Activated CD4-positive, alpha-beta T cell treated with anti-CD3 and anti-CD28 coated beads for 36 hours (primary cell): ENCODE measurements at regions not wholly inside any gene's neighbourhood (a gene's known extent, or its start where the extent isn't known, plus 50 kb on each side); places are given as distances from the start of the nearest gene placed in this dataset.

ENCODE experiments used
- ATAC-seq: fragments of 200-7000 bp; cut with Tn5 transposase; one replicate; pipeline ENCODE4 v1.10.0; 2021; ENCODE audit warnings: mild to moderate bottlenecking, moderate library complexity
- CTCF ChIA-PET: fragments of 350-600 bp; sonication (Branson Sonifier 250); formaldehyde crosslinking; loops from one replicate; lab custom pipeline; 2021; ENCODE audit warnings: antibody characterized with exemption; lab: Charles Lee
- POLR2A ChIA-PET: fragments of 350-600 bp; sonication (Branson Sonifier 250); formaldehyde crosslinking; loops from one replicate; lab custom pipeline; 2021; ENCODE audit warnings: antibody characterized with exemption, inconsistent platforms; lab: Charles Lee
- DNase-seq: peaks from one replicate; pipeline ENCODE4 v3.0.0-alpha.2; 2020
- H3K27ac Mint-ChIP-seq: one replicate; pipeline ENCODE4 v1.8.0; 2021; ENCODE audit warnings: mixed read lengths
- H3K27me3 Mint-ChIP-seq: one replicate; pipeline ENCODE4 v1.8.0; 2021; ENCODE audit warnings: mixed read lengths
- H3K36me3 Mint-ChIP-seq: one replicate; pipeline ENCODE4 v1.8.0; 2021; ENCODE audit warnings: low read depth, mixed read lengths
- H3K4me1 Mint-ChIP-seq: one replicate; pipeline ENCODE4 v1.8.0; 2021; ENCODE audit warnings: mixed read lengths
- H3K4me3 Mint-ChIP-seq: one replicate; pipeline ENCODE4 v1.8.0; 2021; ENCODE audit warnings: mild to moderate bottlenecking, moderate library complexity, mixed read lengths
- H3K9me3 Mint-ChIP-seq: one replicate; pipeline ENCODE4 v1.8.0; 2021; ENCODE audit warnings: low read depth, mixed read lengths
- intact Hi-C, 2 experiments: fragments of 100-400 bp; cut with DNase I in 1 of 2; cut with micrococcal nuclease in 1 of 2; formaldehyde crosslinking; loops; one replicate each; pipeline versions ENCODE4 v1.14.2 to v1.15.1; 2022 to 2024; cut with DNase I, micrococcal nuclease

DNA sequence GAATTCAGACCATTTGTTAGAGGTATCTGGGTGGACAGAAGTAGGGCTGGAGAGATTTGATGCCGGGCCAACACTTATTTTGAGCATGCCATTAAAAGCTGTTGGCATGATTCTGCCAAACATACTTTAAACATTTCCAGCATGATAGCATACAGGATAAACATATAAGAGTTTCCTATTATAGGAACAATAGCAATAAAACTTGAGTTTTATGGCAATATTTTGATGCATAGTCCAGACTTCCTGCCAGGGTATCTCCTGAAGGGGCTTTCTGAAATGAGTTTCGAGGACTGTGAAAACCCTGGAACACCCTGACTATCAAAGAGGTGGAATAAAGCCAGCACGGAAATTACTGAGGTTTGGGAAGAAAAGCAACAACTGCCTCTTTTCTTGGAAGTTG is 1398.0 kb upstream of the NXPH2 start:
- Mint-ChIP-seq H3K27ac (no peak overlapping the region), H3K4me1 (no peaks in the 10 kb centered on the region), H3K36me3 (no peaks in the 10 kb centered on the region), H3K27me3 (no peaks in the 10 kb centered on the region), H3K4me3 (no peak overlapping the region), H3K9me3 (peaks cover 17% of the 10 kb centered on the region)
- DNase-seq (no peak), ATAC-seq (no peak)
- CTCF ChIA-PET: no interaction called here
- intact Hi-C loops: no loop called here
- POLR2A ChIA-PET: no interaction called here

DNA sequence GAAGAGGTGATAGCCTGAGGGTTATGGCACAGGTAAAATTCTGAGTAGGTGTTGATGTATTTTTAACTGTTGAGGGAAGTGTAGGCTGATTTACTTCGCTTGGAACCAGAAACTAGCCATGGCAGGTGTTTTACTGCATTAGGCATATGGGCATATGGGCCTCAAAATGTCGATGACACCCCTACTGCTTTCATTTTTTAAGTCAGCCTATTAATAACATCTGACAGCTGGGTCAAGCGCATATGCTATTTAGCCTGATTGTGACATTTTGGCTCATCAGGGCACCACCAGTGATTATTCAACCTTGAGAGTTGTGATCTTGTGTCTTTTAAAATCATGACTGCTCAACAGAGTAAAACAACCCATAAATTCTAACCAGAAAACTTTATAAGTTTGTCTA is 1396.9 kb upstream of the NXPH2 start:
- Mint-ChIP-seq H3K36me3 (no peaks in the 10 kb centered on the region), H3K27ac (no peak overlapping the region), H3K4me3 (no peak overlapping the region), H3K4me1 (no peaks in the 10 kb centered on the region), H3K27me3 (no peaks in the 10 kb centered on the region), H3K9me3 (peaks cover 14% of the 10 kb centered on the region)
- DNase-seq (no peak), ATAC-seq (no peak)
- intact Hi-C loops: no loop called here
- ChIA-PET CTCF (no interaction called here), POLR2A (no interaction called here)

DNA sequence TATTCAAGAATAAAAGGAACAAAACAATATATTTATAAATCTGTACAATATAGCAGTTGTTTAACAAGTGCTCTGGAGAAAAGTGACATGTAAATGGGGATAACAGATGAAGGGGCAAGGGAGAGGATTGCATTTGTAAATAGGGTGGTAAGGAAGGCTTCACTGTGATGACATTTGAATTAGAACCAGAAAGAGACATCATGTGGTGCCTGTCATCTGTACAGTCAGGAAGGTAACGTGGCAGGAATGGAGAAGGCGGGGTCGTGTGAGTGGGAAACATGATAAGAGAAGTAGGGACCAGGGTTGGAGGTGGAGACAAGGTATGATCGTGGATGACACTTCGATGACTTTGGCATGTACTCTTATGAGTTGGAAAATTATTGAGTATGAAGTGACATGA is 1393.6 kb upstream of the NXPH2 start:
- intact Hi-C loops: no loop called here
- CTCF ChIA-PET: no interaction called here
- Mint-ChIP-seq H3K9me3 (peaks cover 15% of the 10 kb centered on the region), H3K4me1 (no peaks in the 10 kb centered on the region), H3K27ac (no peak overlapping the region), H3K27me3 (no peaks in the 10 kb centered on the region), H3K4me3 (no peak overlapping the region), H3K36me3 (no peaks in the 10 kb centered on the region)
- ATAC-seq (no peak), DNase-seq (no peak)
- POLR2A ChIA-PET: no interaction called here

DNA sequence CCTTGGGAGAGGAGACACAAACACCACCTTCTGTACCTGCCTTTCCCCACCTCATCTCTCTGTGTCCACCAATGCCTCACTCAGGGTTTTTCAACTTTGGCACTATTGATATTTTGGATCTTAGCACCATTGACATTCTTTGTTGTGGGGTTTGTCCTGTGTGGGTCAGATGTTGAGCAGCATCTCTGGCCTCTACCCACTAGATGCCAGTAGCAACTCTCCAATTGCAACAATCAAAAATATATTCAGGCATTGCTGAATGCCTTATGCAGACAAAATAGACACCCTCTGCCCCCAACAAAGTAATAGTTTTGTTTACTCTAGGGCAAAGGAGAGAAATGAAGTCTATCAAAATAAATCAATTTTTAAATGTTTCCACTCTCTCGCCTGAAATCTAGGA is 1384.3 kb upstream of the NXPH2 start:
- POLR2A ChIA-PET: no interaction called here
- H3K9me3 Mint-ChIP-seq: peaks cover 23% of the 10 kb centered on the region
- intact Hi-C loops: no loop called here

DNA sequence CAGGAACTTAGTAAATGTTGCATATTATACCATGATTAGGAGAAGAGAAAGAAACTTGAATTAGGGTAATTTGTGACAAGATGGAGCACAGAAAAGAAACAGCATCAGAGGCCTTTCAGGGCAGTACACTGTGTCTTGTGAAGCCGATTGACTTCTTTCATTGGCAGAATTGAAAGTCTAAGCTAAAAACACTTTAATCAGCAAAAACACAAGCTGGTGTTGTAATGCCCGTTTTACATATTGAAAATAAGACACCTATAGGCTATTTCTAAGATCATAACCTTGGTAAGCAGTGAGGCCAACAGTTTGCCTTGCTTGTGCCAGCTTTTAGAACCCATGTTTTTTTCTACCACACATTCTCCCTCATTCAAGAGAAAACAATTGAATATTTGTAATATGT is 1378.1 kb upstream of the NXPH2 start:
- H3K4me3 Mint-ChIP-seq: no peak overlapping the region
- intact Hi-C loops: no loop called here
- H3K4me1 Mint-ChIP-seq: no peaks in the 10 kb centered on the region
- H3K36me3 Mint-ChIP-seq: no peaks in the 10 kb centered on the region
- no peak for DNase-seq
- H3K27ac Mint-ChIP-seq: no peak overlapping the region
- POLR2A ChIA-PET: no interaction called here
- H3K27me3 Mint-ChIP-seq: no peaks in the 10 kb centered on the region
- ATAC-seq: no peak
- CTCF ChIA-PET: interaction anchor here (0.7 kb wide), 1 partner anchor 63 kb away, joined by 3 read pairs; no protein-coding TSS in a partner anchor
- H3K9me3 Mint-ChIP-seq: peaks cover 18% of the 10 kb centered on the region

More for the DNA sequence above, 1384.3 kb upstream of the NXPH2 start:
- H3K4me1 Mint-ChIP-seq: no peaks in the 10 kb centered on the region
- ATAC-seq (no peak), DNase-seq (no peak)
- no peak overlapping the region for H3K27ac Mint-ChIP-seq
- CTCF ChIA-PET: no interaction called here
- H3K36me3 Mint-ChIP-seq: no peaks in the 10 kb centered on the region
- no peak overlapping the region for H3K4me3 Mint-ChIP-seq
- no peaks in the 10 kb centered on the region for H3K27me3 Mint-ChIP-seq

- H3K4me3 Mint-ChIP-seq: no peak overlapping the region
- ATAC-seq: no peak
- no peak for DNase-seq
- ChIA-PET POLR2A (no interaction called here), CTCF (interaction anchor here (0.7 kb wide), 1 partner anchor 63 kb away, joined by 3 read pairs; no protein-coding TSS in a partner anchor)
- intact Hi-C loops: no loop called here
- peaks cover 19% of the 10 kb centered on the region for H3K9me3 Mint-ChIP-seq
- no peak overlapping the region for H3K27ac Mint-ChIP-seq
- no peaks in the 10 kb centered on the region for H3K4me1 Mint-ChIP-seq
- no peaks in the 10 kb centered on the region for H3K27me3 Mint-ChIP-seq
- no peaks in the 10 kb centered on the region for H3K36me3 Mint-ChIP-seq
Measured at GRCh38 chr2:140157816-140158215, 1377.6 kb upstream of the NXPH2 start.

GRCh38 chr2:140154706-140155105 is 1374.5 kb upstream of the NXPH2 start:
- no peaks in the 10 kb centered on the region for H3K4me1 Mint-ChIP-seq
- CTCF ChIA-PET: no interaction called here
- peaks cover 11% of the 10 kb centered on the region for H3K9me3 Mint-ChIP-seq
- DNase-seq (no peak), ATAC-seq (no peak)
- no peaks in the 10 kb centered on the region for H3K36me3 Mint-ChIP-seq
- intact Hi-C loops: no loop called here
- H3K27me3 Mint-ChIP-seq: no peaks in the 10 kb centered on the region
- H3K27ac Mint-ChIP-seq: no peak overlapping the region
- no peak overlapping the region for H3K4me3 Mint-ChIP-seq
- POLR2A ChIA-PET: no interaction called here

DNA sequence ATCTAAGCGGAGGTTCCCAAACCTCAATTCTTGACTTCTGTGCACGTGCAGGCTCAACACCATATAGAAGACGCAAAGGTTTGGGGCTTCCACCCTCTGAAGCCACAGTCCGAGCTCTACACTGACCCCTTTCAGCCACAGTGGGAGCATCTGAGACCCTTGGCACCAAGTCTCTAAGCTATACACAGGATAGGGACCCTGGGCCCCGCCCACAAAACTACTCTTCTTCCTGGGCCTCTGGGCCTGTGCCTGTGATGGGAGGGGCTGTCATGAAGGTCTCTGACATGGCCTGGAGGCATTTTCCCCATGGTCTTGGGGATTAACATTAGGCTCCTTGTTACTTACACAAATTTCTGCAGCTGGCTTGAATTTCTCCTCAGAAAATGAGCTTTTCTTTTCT is 1374.1 kb upstream of the NXPH2 start:
- Mint-ChIP-seq H3K4me1 (no peaks in the 10 kb centered on the region), H3K36me3 (no peaks in the 10 kb centered on the region), H3K9me3 (peaks cover 15% of the 10 kb centered on the region), H3K4me3 (no peak overlapping the region), H3K27me3 (no peaks in the 10 kb centered on the region), H3K27ac (no peak overlapping the region)
- ChIA-PET CTCF (no interaction called here), POLR2A (no interaction called here)
- ATAC-seq (no peak), DNase-seq (no peak)
- intact Hi-C loops: no loop called here

DNA sequence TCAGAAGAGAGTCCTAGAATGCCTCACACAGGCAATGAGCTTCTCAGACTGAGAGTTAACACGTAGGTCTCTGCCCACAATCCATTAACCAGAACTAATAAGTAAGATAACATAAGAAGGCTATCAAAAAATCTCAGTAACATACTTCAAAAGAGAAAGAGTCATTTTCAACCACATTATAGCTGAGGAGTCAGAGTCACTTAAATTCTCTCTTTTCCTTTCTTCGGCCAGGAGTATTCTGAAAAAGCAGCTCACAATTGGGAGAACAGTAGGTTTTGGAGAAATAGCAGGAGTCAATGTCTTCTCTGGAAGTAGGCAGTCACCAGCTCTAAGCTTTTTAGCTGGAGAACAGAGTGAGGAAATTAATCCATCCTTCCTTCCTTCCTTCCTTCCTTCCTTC is 1364.4 kb upstream of the NXPH2 start:
- no peaks in the 10 kb centered on the region for H3K36me3 Mint-ChIP-seq
- H3K27me3 Mint-ChIP-seq: no peaks in the 10 kb centered on the region
- CTCF ChIA-PET: no interaction called here
- ATAC-seq (no peak), DNase-seq (no peak)
- peaks cover 13% of the 10 kb centered on the region for H3K9me3 Mint-ChIP-seq
- H3K27ac Mint-ChIP-seq: no peak overlapping the region
- no peak overlapping the region for H3K4me3 Mint-ChIP-seq
- intact Hi-C loops: no loop called here
- no peaks in the 10 kb centered on the region for H3K4me1 Mint-ChIP-seq
- POLR2A ChIA-PET: no interaction called here

DNA sequence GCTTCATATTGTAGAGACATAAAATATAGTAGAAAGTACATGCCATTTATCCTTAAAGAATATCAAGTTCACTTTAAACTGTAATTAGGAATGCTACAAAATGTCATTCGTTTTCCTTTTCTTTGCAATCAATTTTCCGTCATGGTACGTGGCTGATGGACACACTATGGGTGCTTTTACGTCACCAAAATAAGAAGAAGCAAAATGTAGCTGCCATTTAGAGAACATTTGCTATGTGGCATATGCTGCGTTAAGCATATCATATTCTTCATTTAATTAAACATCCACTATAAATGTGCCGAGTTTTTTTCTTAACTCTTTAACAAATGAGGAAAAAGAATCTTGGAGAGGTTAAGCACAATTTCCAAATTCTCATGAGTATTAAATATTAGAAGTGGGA is 1358.5 kb upstream of the NXPH2 start:
- no peak overlapping the region for H3K27ac Mint-ChIP-seq
- H3K36me3 Mint-ChIP-seq: no peaks in the 10 kb centered on the region
- no peaks in the 10 kb centered on the region for H3K27me3 Mint-ChIP-seq
- ChIA-PET CTCF (no interaction called here), POLR2A (no interaction called here)
- H3K9me3 Mint-ChIP-seq: peaks cover 2% of the 10 kb centered on the region
- no peak overlapping the region for H3K4me3 Mint-ChIP-seq
- intact Hi-C loops: no loop called here
- DNase-seq: no peak
- ATAC-seq: no peak
- H3K4me1 Mint-ChIP-seq: no peaks in the 10 kb centered on the region

DNA sequence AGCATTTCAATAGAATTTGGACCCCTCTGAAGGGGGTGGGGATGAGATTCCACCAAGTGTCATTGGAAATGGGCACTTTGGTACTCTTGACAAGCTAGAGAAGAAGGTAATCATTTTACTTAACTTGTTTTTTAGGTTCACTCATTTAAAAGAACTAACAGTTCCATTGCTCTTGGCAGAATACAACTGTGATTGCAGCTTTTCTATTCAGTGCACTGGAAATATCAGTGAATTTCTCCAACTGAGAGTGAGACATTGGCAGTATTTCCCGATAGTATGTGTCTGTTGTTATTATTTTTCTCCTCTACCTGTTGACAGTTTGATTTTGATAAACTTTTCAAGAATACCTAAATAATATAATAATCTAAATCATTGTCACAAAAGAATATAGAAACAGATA is 1356.7 kb upstream of the NXPH2 start:
- POLR2A ChIA-PET: no interaction called here
- peaks cover 2% of the 10 kb centered on the region for H3K9me3 Mint-ChIP-seq
- DNase-seq (no peak), ATAC-seq (no peak)
- H3K4me1 Mint-ChIP-seq: no peaks in the 10 kb centered on the region
- no peaks in the 10 kb centered on the region for H3K36me3 Mint-ChIP-seq
- H3K27me3 Mint-ChIP-seq: no peaks in the 10 kb centered on the region
- H3K4me3 Mint-ChIP-seq: no peak overlapping the region
- intact Hi-C loops: no loop called here
- CTCF ChIA-PET: no interaction called here
- H3K27ac Mint-ChIP-seq: no peak overlapping the region

DNA sequence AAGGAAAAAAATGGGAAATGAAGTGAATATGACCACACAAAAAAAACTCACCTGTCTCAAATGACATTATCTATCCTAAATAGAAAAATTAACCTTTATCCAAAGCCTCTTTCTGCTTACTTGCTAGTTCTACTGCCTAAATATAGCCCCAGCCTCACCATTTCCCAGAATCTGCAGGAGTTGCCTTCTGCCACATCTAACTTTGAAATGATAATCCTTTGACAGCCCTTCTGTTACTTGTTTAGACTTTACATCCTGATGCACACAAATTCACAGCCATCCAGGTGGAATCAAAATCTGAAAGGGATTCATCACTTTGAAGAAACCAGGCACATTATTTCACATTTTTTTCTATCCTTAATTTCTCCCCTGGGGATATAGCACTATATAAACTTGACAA is 1356.2 kb upstream of the NXPH2 start:
- peaks cover 2% of the 10 kb centered on the region for H3K9me3 Mint-ChIP-seq
- ATAC-seq (no peak), DNase-seq (no peak)
- intact Hi-C loops: no loop called here
- ChIA-PET POLR2A (no interaction called here), CTCF (interaction anchor here (0.6 kb wide), 1 partner anchor 418 kb away, joined by 3 read pairs; no protein-coding TSS in a partner anchor)
- H3K27me3 Mint-ChIP-seq: no peaks in the 10 kb centered on the region
- H3K36me3 Mint-ChIP-seq: no peaks in the 10 kb centered on the region
- no peaks in the 10 kb centered on the region for H3K4me1 Mint-ChIP-seq
- no peak overlapping the region for H3K4me3 Mint-ChIP-seq
- no peak overlapping the region for H3K27ac Mint-ChIP-seq

GRCh38 chr2:140128909-140129308 is 1348.7 kb upstream of the NXPH2 start:
- POLR2A ChIA-PET: no interaction called here
- ATAC-seq: no peak
- H3K36me3 Mint-ChIP-seq: no peaks in the 10 kb centered on the region
- H3K27ac Mint-ChIP-seq: no peak overlapping the region
- no peak for DNase-seq
- CTCF ChIA-PET: no interaction called here
- intact Hi-C loops: no loop called here
- no peaks in the 10 kb centered on the region for H3K4me1 Mint-ChIP-seq
- peaks cover 2% of the 10 kb centered on the region for H3K9me3 Mint-ChIP-seq
- no peak overlapping the region for H3K4me3 Mint-ChIP-seq
- H3K27me3 Mint-ChIP-seq: no peaks in the 10 kb centered on the region
